ENCODE measurements at regions not wholly inside any gene's neighbourhood (a gene's known extent, or its start where the extent isn't known, plus 50 kb on each side); places are given as distances from the start of the nearest gene placed in this dataset.
"Not testable (repeated sequence)": the region's sequence is repeated elsewhere in the genome, so short reads cannot be mapped to it uniquely, and the experiment has no call there.

- no peak for DNase-seq
Measured at GRCh38 chr6:21935142-21935541, 341.6 kb downstream of the SOX4 start.

GRCh38 chr6:21935561-21936028 lies 342.0 kb downstream of the SOX4 start:
- DNase-seq, result peak in 1 of 2 experiments; percentile 34

GRCh38 chr6:21937466-21937865 lies 343.9 kb downstream of the SOX4 start:
- no peak for DNase-seq

GRCh38 chr6:21939066-21939465 lies 345.5 kb downstream of the SOX4 start:
- not testable (repeated sequence) for DNase-seq

- peak in 1 of 2 experiments; percentile 37 for DNase-seq
Measured at GRCh38 chr6:21941926-21942325, 348.4 kb downstream of the SOX4 start.

- no peak for DNase-seq
Measured at GRCh38 chr6:21942897-21943296, 349.3 kb downstream of the SOX4 start.

- DNase-seq, result peak; percentile 92 to 94
Measured at GRCh38 chr6:21946298-21946783, 350.5 kb downstream of the PRL start.

- DNase-seq, result not testable (repeated sequence)
Measured at GRCh38 chr6:21947227-21947626, 349.6 kb downstream of the PRL start.

GRCh38 chr6:21947731-21948386 lies 349.0 kb downstream of the PRL start:
- DNase-seq, result peak in 1 of 2 experiments; percentile 5

- DNase-seq, result peak; percentile 44 to 48
Measured at GRCh38 chr6:21949211-21949801, 347.5 kb downstream of the PRL start.

GRCh38 chr6:21952367-21952766 lies 344.5 kb downstream of the PRL start:
- no peak for DNase-seq

GRCh38 chr6:21953831-21954801 lies 342.7 kb downstream of the PRL start:
- peak; percentile 66 to 73 for DNase-seq

GRCh38 chr6:21955053-21955595 lies 341.7 kb downstream of the PRL start:
- DNase-seq, result no peak

- no peak for DNase-seq
Measured at GRCh38 chr6:21955951-21956350, 340.9 kb downstream of the PRL start.

- DNase-seq, result no peak
Measured at GRCh38 chr6:21958428-21958827, 338.4 kb downstream of the PRL start.

GRCh38 chr6:21961226-21961625 lies 335.6 kb downstream of the PRL start:
- no peak for DNase-seq

- DNase-seq, result no peak
Measured at GRCh38 chr6:21965016-21965415, 331.8 kb downstream of the PRL start.

GRCh38 chr6:21965953-21966539 lies 330.8 kb downstream of the PRL start:
- DNase-seq, result no peak

GRCh38 chr6:21967056-21967974 lies 329.5 kb downstream of the PRL start:
- DNase-seq, result no peak

GRCh38 chr6:21968411-21968810 lies 328.4 kb downstream of the PRL start:
- no peak for DNase-seq

GRCh38 chr6:21969192-21969591 lies 327.6 kb downstream of the PRL start:
- DNase-seq, result no peak
